A673 (cell line): ENCODE measurements at regions not wholly inside any gene's neighbourhood (a gene's known extent, or its start where the extent isn't known, plus 50 kb on each side); places are given as distances from the start of the nearest gene placed in this dataset.

Source experiments
- BruUV-seq: library from RNA; stranded (reverse); fragments of 400-500 nt; replicated peaks from 2 replicates; lab custom pipeline; 2021; lab: Mats Ljungman, UMichigan
- CTCF ChIA-PET: fragments of 300-600 bp; sonication (Branson Sonifier 250); formaldehyde crosslinking; loops from one replicate; lab custom pipeline; 2022; ENCODE audit warnings: antibody characterized with exemption; lab: Charles Lee
- POLR2A ChIA-PET: fragments of 300-600 bp; sonication (Branson Sonifier 250); formaldehyde crosslinking; loops from one replicate; lab custom pipeline; 2022; ENCODE audit warnings: antibody characterized with exemption; ENCODE audit not compliant: low non-redundant PET; lab: Charles Lee
- DNase-seq: peaks from one replicate; pipeline ENCODE4 v3.0.0-alpha.2; 2015; ENCODE audit warnings: low spot score
- H3K27ac ChIP-seq: fragments of 200-600 bp; sonication (generic); 2 replicates; pipeline ENCODE4 v1.5.1; 2016; ENCODE audit warnings: mixed run types, low read depth, mild to moderate bottlenecking, mixed read lengths, antibody characterized with exemption, low read length; ENCODE audit not compliant: poor library complexity, severe bottlenecking
- H3K27me3 ChIP-seq: fragments of 200-600 bp; sonication (generic); replicated peaks from 2 replicates; pipeline ENCODE4 v1.6.1; 2017; ENCODE audit warnings: mixed run types, low read depth, mild to moderate bottlenecking, mixed read lengths, antibody characterized with exemption, low read length; ENCODE audit not compliant: insufficient read depth, poor library complexity
- H3K36me3 ChIP-seq: fragments of 200-600 bp; sonication (generic); 2 replicates; pipeline ENCODE4 v1.6.1; 2016; ENCODE audit warnings: mixed run types, mild to moderate bottlenecking, mixed read lengths, antibody characterized with exemption, low read length; ENCODE audit not compliant: insufficient read depth, poor library complexity, severe bottlenecking
- H3K4me1 ChIP-seq: fragments of 200-600 bp; sonication (generic); 2 replicates; pipeline ENCODE4 v1.6.1; 2017; ENCODE audit warnings: mixed run types, mild to moderate bottlenecking, mixed read lengths, antibody characterized with exemption, low read length; ENCODE audit not compliant: insufficient read depth, poor library complexity, severe bottlenecking
- H3K4me3 ChIP-seq: fragments of 200-600 bp; sonication (generic); 2 replicates; pipeline ENCODE4 v1.5.1; 2016; ENCODE audit warnings: low read depth, mixed run types, mild to moderate bottlenecking, mixed read lengths, low read length; ENCODE audit not compliant: poor library complexity, severe bottlenecking
- H3K9me3 ChIP-seq: fragments of 200-600 bp; sonication (generic); 2 replicates; pipeline ENCODE4 v1.6.1; 2016; ENCODE audit warnings: mixed run types, low read depth, mild to moderate bottlenecking, mixed read lengths, antibody characterized with exemption, low read length; ENCODE audit not compliant: poor library complexity, severe bottlenecking
- EZH2 ChIP-seq: fragments of 200-600 bp; sonication (generic); IDR thresholded peaks from 2 replicates; pipeline ENCODE4 v1.6.1; 2017; ENCODE audit warnings: borderline replicate concordance, low read depth, mild to moderate bottlenecking, mixed read lengths, antibody characterized with exemption, low read length; ENCODE audit not compliant: poor library complexity, severe bottlenecking
- intact Hi-C: fragments of 100-400 bp; cut with micrococcal nuclease; formaldehyde crosslinking; loops from one replicate; pipeline ENCODE4 v1.10.0; 2022; ENCODE audit not compliant: unreplicated experiment
- TF ChIP-seq, protein P1 (sequence below): fragments of 300-800, 200-600 bp; sonication (generic); conservative IDR thresholded peaks from 2 replicates; pipeline ENCODE4 v1.5.1; 2017; ENCODE audit warnings: low read depth, mild to moderate bottlenecking, antibody characterized with exemption, low read length, moderate library complexity, mixed read lengths

DNA sequence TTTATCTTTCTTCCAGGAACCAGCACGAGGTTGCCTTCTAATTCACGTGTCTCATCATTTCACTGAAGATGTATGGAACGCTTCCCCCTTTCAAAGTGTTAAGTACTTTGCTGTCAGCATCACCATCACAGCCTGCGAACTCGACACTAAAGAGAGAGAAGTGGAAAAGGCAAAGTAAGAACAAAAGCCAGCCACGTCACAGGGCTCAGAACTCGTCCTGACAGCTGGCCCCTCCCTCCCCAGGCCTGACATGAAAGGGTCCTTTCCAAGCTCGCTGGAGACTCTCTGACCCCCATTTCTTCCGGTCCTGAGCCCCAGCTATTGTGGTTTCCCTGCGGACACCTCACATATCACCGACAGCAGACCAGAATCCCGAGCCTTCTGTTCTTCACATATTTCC is 177.8 kb upstream of the NTM start:
- Histone ChIP-seq H3K4me1 (no peaks in the 10 kb centered on the region), H3K36me3 (no peaks in the 10 kb centered on the region), H3K27ac (no peak overlapping the region), H3K27me3 (peaks cover 21% of the 10 kb centered on the region), H3K4me3 (no peak overlapping the region), H3K9me3 (no peaks in the 10 kb centered on the region)
- TF ChIP-seq EZH2, result no peak
- TF ChIP-seq, protein P1, sequence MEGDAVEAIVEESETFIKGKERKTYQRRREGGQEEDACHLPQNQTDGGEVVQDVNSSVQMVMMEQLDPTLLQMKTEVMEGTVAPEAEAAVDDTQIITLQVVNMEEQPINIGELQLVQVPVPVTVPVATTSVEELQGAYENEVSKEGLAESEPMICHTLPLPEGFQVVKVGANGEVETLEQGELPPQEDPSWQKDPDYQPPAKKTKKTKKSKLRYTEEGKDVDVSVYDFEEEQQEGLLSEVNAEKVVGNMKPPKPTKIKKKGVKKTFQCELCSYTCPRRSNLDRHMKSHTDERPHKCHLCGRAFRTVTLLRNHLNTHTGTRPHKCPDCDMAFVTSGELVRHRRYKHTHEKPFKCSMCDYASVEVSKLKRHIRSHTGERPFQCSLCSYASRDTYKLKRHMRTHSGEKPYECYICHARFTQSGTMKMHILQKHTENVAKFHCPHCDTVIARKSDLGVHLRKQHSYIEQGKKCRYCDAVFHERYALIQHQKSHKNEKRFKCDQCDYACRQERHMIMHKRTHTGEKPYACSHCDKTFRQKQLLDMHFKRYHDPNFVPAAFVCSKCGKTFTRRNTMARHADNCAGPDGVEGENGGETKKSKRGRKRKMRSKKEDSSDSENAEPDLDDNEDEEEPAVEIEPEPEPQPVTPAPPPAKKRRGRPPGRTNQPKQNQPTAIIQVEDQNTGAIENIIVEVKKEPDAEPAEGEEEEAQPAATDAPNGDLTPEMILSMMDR, result no peak
- POLR2A ChIA-PET, result no interaction called here
- BruUV-seq, result no TSS peak
- intact Hi-C loops, result no loop called here
- no peak for DNase-seq
- CTCF ChIA-PET, result no interaction called here

DNA sequence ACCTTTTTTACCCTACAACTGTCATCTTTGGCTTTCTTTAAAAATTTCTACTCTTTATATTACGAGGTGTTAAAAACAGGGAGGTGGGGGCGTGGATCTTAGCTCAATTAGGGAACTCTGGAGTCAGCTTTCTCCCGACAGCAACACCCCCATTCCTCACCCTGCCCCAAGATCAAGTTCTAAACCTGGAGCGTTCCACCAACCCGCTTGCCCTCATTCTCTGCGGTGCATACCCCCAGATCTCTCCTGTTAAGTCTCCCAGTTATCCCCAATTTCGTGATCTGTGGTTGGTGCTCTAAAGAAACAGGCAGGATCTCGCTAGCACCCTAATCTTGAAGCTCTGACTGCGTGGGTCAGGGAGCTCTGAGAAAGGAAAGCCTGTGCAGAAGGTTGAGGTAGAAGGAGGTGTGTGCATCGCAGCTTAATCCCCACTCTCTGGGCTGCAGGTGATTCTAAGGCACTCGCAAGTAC is 177.3 kb upstream of the NTM start:
- H3K9me3 ChIP-seq, result no peaks in the 10 kb centered on the region
- ChIA-PET POLR2A (no interaction called here), CTCF (no interaction called here)
- H3K27me3 ChIP-seq, result peaks cover 24% of the 10 kb centered on the region
- H3K27ac ChIP-seq, result no peak overlapping the region
- DNase-seq, result no peak
- H3K36me3 ChIP-seq, result no peaks in the 10 kb centered on the region
- intact Hi-C loops, result no loop called here
- H3K4me3 ChIP-seq, result no peak overlapping the region
- BruUV-seq, result no TSS peak
- no peaks in the 10 kb centered on the region for H3K4me1 ChIP-seq
- no peak for TF ChIP-seq EZH2
- TF ChIP-seq, protein P1, result no peak

DNA sequence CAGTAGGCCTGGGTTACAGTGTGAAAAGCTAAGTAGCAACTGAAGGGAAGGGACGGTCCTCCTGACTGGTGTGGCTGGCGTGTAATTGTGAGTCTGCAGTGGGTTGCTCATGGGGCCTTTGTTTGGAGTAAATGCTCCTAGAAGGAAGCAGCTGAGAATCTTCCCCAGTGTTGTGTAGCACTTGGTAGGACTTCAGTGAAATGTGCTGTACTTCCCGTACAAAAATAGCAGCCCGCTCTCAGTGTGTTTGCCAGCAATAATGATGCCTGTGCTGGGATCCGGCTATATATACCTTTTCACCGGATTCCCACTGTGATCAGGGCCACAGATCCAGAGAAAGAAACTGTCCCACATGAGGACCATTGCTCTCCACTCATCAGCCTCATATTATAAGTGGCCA is 175.7 kb upstream of the NTM start:
- TF ChIP-seq, protein P1, result no peak
- no peak for TF ChIP-seq EZH2
- CTCF ChIA-PET, result no interaction called here
- Histone ChIP-seq H3K27ac (no peak overlapping the region), H3K9me3 (no peaks in the 10 kb centered on the region), H3K36me3 (no peaks in the 10 kb centered on the region), H3K4me1 (no peaks in the 10 kb centered on the region), H3K27me3 (peaks cover 29% of the 10 kb centered on the region), H3K4me3 (no peak overlapping the region)
- BruUV-seq, result no TSS peak
- POLR2A ChIA-PET, result no interaction called here
- DNase-seq, result no peak
- intact Hi-C loops, result no loop called here
